RWPE2 (cell line): ENCODE measurements at regions not wholly inside any gene's neighbourhood (a gene's known extent, or its start where the extent isn't known, plus 50 kb on each side); places are given as distances from the start of the nearest gene placed in this dataset.
A peak's percentile ranks its signal among the peaks of the same experiment; 100 is the strongest.

Source experiments
- ATAC-seq: fragments of 200-7000 bp; cut with Tn5 transposase; 3 replicates; pipeline ENCODE4 v1.9.1; 2021; ENCODE audit warnings: low read depth
- DNase-seq: peaks from one replicate; pipeline ENCODE4 v3.0.0-alpha.2; 2020; ENCODE audit warnings: low spot score
- H3K27ac ChIP-seq: fragments of 450-650 bp; 2 replicates; pipeline ENCODE4 v1.5.1; 2017; ENCODE audit warnings: mild to moderate bottlenecking; ENCODE audit not compliant: poor library complexity, severe bottlenecking
- H3K27me3 ChIP-seq: fragments of 250-450 bp; sonication (Bioruptor Pico); 2 replicates; pipeline ENCODE4 v1.5.1; 2021; ENCODE audit warnings: mild to moderate bottlenecking, moderate library complexity; ENCODE audit not compliant: insufficient read depth, poor library complexity, severe bottlenecking
- H3K36me3 ChIP-seq: fragments of 250-450 bp; sonication (Bioruptor Pico); 2 replicates; pipeline ENCODE4 v1.5.1; 2020; ENCODE audit warnings: low read depth, mild to moderate bottlenecking, moderate library complexity
- H3K4me1 ChIP-seq: fragments of 250-450 bp; sonication (Bioruptor Pico); 2 replicates; pipeline ENCODE4 v1.5.1; 2021; ENCODE audit warnings: mild to moderate bottlenecking, moderate library complexity; ENCODE audit not compliant: insufficient read depth, poor library complexity, severe bottlenecking
- H3K4me3 ChIP-seq: fragments of 250-450 bp; sonication (Bioruptor Pico); 2 replicates; pipeline ENCODE4 v1.5.1; 2021; ENCODE audit warnings: mild to moderate bottlenecking, moderate library complexity; ENCODE audit not compliant: severe bottlenecking
- H3K9me3 ChIP-seq: fragments of 250-450 bp; sonication (Bioruptor Pico); 2 replicates; pipeline ENCODE4 v1.5.1; 2021; ENCODE audit warnings: mild to moderate bottlenecking, moderate library complexity; ENCODE audit not compliant: severe bottlenecking
- TF ChIP-seq, protein P1 (sequence below): fragments of 450-650 bp; IDR thresholded peaks from one replicate; pipeline ENCODE4 v1.5.1; 2017; ENCODE audit warnings: mild to moderate bottlenecking, moderate library complexity; ENCODE audit not compliant: poor library complexity, severe bottlenecking

DNA sequence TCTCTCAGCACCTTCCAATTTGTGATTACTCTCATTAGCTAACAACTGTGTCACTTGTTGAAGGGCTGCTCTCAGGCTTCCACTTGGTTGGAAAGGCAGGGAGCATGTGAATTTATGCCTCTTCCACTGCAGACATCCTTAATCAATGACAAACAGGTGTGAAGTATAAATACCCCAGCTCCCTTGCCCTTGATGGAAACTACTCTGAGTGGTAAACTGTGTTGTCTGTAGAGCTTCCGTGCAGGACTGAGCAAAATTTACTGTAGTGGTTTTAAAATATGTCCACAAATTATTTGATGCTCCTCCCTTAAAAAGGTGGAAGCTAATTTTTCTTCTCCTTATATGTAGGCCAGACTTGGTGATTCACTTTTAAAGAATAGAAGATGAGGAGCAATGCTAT is 253.0 kb upstream of the TBX18 start:
- ATAC-seq = no peak
- no peak overlapping the region for H3K4me3 ChIP-seq
- no peaks in the 10 kb centered on the region for H3K9me3 ChIP-seq
- H3K36me3 ChIP-seq = no peaks in the 10 kb centered on the region
- no peak for DNase-seq
- TF ChIP-seq, protein P1, sequence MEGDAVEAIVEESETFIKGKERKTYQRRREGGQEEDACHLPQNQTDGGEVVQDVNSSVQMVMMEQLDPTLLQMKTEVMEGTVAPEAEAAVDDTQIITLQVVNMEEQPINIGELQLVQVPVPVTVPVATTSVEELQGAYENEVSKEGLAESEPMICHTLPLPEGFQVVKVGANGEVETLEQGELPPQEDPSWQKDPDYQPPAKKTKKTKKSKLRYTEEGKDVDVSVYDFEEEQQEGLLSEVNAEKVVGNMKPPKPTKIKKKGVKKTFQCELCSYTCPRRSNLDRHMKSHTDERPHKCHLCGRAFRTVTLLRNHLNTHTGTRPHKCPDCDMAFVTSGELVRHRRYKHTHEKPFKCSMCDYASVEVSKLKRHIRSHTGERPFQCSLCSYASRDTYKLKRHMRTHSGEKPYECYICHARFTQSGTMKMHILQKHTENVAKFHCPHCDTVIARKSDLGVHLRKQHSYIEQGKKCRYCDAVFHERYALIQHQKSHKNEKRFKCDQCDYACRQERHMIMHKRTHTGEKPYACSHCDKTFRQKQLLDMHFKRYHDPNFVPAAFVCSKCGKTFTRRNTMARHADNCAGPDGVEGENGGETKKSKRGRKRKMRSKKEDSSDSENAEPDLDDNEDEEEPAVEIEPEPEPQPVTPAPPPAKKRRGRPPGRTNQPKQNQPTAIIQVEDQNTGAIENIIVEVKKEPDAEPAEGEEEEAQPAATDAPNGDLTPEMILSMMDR = no peak
- no peaks in the 10 kb centered on the region for H3K27me3 ChIP-seq
- no peak overlapping the region for H3K27ac ChIP-seq
- H3K4me1 ChIP-seq = no peaks in the 10 kb centered on the region

DNA sequence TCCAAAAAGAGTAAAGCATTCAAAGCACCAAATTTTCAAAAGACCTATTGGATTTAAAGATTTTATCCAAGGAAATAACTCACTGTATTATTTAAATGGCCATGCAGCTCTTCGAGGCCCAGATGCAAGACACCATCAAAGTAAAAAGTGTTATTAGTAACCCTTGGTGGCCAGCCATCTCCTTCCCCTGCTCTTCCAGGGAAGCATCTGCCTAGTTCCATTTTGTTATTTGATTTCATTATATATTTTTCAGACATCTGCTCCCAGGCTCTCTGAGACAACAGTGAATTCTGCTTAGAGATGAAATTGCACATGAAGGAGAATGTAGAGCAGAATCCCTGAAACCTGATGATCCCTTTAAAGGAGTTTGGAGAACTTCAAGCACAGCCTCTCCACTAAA is 252.3 kb upstream of the TBX18 start:
- Histone ChIP-seq H3K9me3 (no peaks in the 10 kb centered on the region), H3K36me3 (no peaks in the 10 kb centered on the region), H3K27me3 (no peaks in the 10 kb centered on the region), H3K4me3 (no peak overlapping the region), H3K27ac (no peak overlapping the region), H3K4me1 (no peaks in the 10 kb centered on the region)
- TF ChIP-seq, protein P1 = no peak
- DNase-seq (no peak), ATAC-seq (no peak)

DNA sequence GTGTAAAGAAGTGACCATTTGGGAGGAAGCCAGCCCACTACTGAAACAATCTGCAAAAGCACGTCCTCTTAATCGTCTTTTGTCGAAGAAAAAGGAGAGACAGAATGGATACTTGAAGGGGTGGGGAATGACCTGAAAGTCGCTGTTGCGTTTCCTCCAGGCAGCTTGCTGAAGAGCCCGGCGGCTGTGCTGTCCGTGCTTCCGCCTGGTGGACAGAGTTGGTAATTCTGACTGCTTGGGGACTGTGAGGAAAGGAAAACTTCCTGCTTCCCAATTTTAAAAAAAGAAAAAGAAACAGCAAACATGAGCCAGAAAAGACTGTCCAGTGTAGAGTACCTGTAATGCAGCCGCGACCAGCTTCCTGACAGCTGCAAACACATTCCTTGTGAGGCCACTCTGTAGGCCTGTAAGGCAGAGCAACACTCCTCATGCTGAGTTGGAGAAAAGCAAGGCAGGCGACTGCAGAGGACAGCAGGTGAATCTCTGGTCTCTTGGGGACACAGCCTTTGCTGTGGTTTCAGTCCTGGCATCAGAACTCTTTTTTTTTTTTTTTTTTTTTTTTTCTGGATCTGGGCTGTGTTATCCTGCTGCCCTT is 251.1 kb upstream of the TBX18 start:
- H3K27me3 ChIP-seq = no peaks in the 10 kb centered on the region
- H3K36me3 ChIP-seq = no peaks in the 10 kb centered on the region
- H3K4me3 ChIP-seq = no peak overlapping the region
- no peak for DNase-seq
- TF ChIP-seq, protein P1 = peak; percentile 85
- ATAC-seq = peak; percentile 93
- H3K4me1 ChIP-seq = no peaks in the 10 kb centered on the region
- H3K27ac ChIP-seq = no peak overlapping the region
- H3K9me3 ChIP-seq = no peaks in the 10 kb centered on the region

DNA sequence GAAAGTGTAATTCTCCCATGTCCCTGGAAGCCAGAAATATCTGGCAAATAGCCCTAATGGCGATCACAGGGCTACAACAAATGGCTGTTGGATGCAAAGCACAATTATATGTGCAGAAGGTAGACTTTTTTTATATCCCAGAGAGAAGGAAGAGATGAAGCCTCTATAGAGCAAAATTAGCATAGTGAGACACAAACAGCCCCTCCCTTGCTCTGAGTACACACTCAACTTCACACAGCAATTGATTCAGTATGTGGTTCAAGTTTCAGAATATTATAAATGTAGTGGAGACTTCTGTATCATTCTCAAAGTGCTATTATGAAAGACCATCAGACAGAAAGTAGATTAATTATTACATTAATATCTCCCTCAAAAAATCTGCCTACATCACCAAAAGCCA is 246.5 kb upstream of the TBX18 start:
- TF ChIP-seq, protein P1 = no peak
- no peak for ATAC-seq

DNA sequence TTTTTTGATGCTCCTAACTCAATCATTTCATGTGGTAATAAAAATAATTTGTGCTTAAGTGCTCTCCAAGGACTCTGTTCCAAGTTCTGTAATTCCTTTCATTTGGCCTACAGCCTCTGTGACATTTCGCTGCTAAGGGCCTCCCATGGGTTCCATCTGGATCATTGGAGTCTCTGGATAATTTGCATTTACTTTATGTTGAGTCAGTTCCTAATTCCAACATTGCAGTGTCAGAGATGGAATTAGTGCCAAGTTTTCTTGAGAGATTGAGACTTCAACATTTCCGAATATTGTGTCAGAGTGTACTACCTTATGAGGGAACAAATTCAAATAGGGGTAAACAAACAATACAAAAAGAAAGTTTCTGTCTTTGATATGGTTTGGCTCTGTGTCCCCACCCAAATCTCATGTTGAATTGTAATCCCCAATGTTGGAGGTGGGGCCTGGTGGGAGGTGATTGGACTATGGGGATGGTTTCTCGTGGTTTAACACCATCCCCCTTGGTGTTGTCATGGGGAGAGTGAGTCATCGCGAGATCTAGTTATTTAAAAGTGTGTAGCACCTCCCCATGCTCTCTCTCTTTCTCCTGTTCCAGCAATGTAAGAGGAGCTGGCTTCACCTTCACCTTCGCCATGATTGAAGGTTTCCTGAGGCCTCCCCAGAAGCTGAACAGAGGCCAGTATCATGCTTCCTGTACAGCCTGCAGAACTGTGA is 244.1 kb upstream of the TBX18 start:
- Histone ChIP-seq H3K27ac (no peak overlapping the region), H3K4me1 (no peaks in the 10 kb centered on the region), H3K36me3 (no peaks in the 10 kb centered on the region), H3K9me3 (no peaks in the 10 kb centered on the region), H3K27me3 (no peaks in the 10 kb centered on the region), H3K4me3 (no peak overlapping the region)
- TF ChIP-seq, protein P1 = no peak
- DNase-seq = no peak
- ATAC-seq = peak; percentile 21; the same call in 1 of the 3 replicates

More for the DNA sequence above, 246.5 kb upstream of the TBX18 start:
- no peak for DNase-seq
- Histone ChIP-seq H3K36me3 (no peaks in the 10 kb centered on the region), H3K27ac (no peak overlapping the region), H3K4me1 (no peaks in the 10 kb centered on the region), H3K4me3 (no peak overlapping the region), H3K27me3 (no peaks in the 10 kb centered on the region), H3K9me3 (no peaks in the 10 kb centered on the region)
